Neural cell (in vitro differentiated cells): ENCODE measurements at regions not wholly inside any gene's neighbourhood (a gene's known extent, or its start where the extent isn't known, plus 50 kb on each side); places are given as distances from the start of the nearest gene placed in this dataset.

ENCODE experiments used
- H2AFZ ChIP-seq: fragments of 200-600, 300-800 bp; sonication (generic), shearing (Covaris generic); 2 replicates; pipeline ENCODE4 v1.6.0; 2014; ENCODE audit warnings: low read depth, mild to moderate bottlenecking, antibody characterized with exemption, low read length, moderate library complexity
- H3F3A ChIP-seq: fragments of 200-600 bp; shearing (Covaris generic); 2 replicates; pipeline ENCODE4 v1.6.1; 2016; ENCODE audit warnings: mild to moderate bottlenecking, moderate library complexity, mixed read lengths, antibody characterized with exemption, low read length; ENCODE audit not compliant: insufficient read depth, poor library complexity, severe bottlenecking
- H3K27ac ChIP-seq: fragments of 200-600, 300-800 bp; sonication (generic), shearing (Covaris generic); 2 replicates; pipeline ENCODE4 v1.5.1; 2014; ENCODE audit warnings: mild to moderate bottlenecking, low read length, moderate library complexity
- H3K27me3 ChIP-seq: fragments of 300-800, 200-600 bp; sonication (generic), shearing (Covaris generic); 2 replicates; pipeline ENCODE4 v1.6.0; 2014; ENCODE audit warnings: mild to moderate bottlenecking, low read depth, low read length, moderate library complexity; ENCODE audit not compliant: insufficient read depth
- H3K36me3 ChIP-seq: fragments of 300-800, 200-600 bp; sonication (generic), shearing (Covaris generic); 2 replicates; pipeline ENCODE4 v1.5.1; 2014; ENCODE audit warnings: mild to moderate bottlenecking, antibody characterized with exemption, low read length, moderate library complexity; ENCODE audit not compliant: insufficient read depth
- H3K4me2 ChIP-seq: fragments of 300-800, 200-600 bp; sonication (generic), shearing (Covaris generic); 2 replicates; pipeline ENCODE4 v1.6.0; 2014; ENCODE audit warnings: mild to moderate bottlenecking, low read length
- H3K4me3 ChIP-seq: fragments of 300-800, 200-600 bp; sonication (generic), shearing (Covaris generic); 2 replicates; pipeline ENCODE4 v1.5.1; 2014; ENCODE audit warnings: mild to moderate bottlenecking, low read length, moderate library complexity
- H3K79me2 ChIP-seq: fragments of 200-600 bp; shearing (Covaris generic); replicated peaks from 2 replicates; pipeline ENCODE4 v1.6.0; 2014; ENCODE audit warnings: mild to moderate bottlenecking, low read length, moderate library complexity; ENCODE audit not compliant: insufficient read depth
- H3K9ac ChIP-seq: fragments of 300-800, 200-600 bp; sonication (generic), shearing (Covaris generic); 2 replicates; pipeline ENCODE4 v1.6.1; 2016; ENCODE audit warnings: mild to moderate bottlenecking, low read length, mixed read lengths
- H3K9me2 ChIP-seq: fragments of 200-600 bp; shearing (Covaris generic); 2 replicates; pipeline ENCODE4 v1.6.1; 2016; ENCODE audit warnings: mild to moderate bottlenecking, low read length, mixed read lengths; ENCODE audit not compliant: insufficient read depth
- H3K9me3 ChIP-seq: fragments of 200-600, 300-800 bp; sonication (generic), shearing (Covaris generic); 2 replicates; pipeline ENCODE4 v1.6.1; 2016; ENCODE audit warnings: mild to moderate bottlenecking, mixed run types, low read length, moderate library complexity, mixed read lengths
- H4K20me1 ChIP-seq: fragments of 200-600 bp; shearing (Covaris generic); 2 replicates; pipeline ENCODE4 v1.6.1; 2016; ENCODE audit warnings: mild to moderate bottlenecking, mixed run types; ENCODE audit not compliant: insufficient read depth
- CTCF ChIP-seq: fragments of 450-650 bp; IDR thresholded peaks from 2 replicates; pipeline ENCODE4 v1.5.1; 2014; ENCODE audit warnings: antibody characterized with exemption, mild to moderate bottlenecking, moderate library complexity; ENCODE audit not compliant: poor library complexity, severe bottlenecking
- EP300 ChIP-seq: fragments of 450-650 bp; conservative IDR thresholded peaks from 2 replicates; pipeline ENCODE4 v1.6.1; 2014; ENCODE audit warnings: antibody characterized with exemption, mild to moderate bottlenecking, moderate library complexity; ENCODE audit not compliant: poor library complexity, severe bottlenecking
- EZH2 ChIP-seq: fragments of 200-600, 300-800 bp; shearing (Covaris generic), sonication (generic); IDR thresholded peaks from 2 replicates; pipeline ENCODE4 v1.6.1; 2014; ENCODE audit warnings: antibody characterized with exemption, low read length, borderline replicate concordance, mild to moderate bottlenecking; ENCODE audit not compliant: insufficient read depth, poor library complexity, severe bottlenecking
- MXI1 ChIP-seq: fragments of 450-650 bp; conservative IDR thresholded peaks from 2 replicates; pipeline ENCODE4 v1.6.1; 2014; ENCODE audit warnings: antibody characterized with exemption, mild to moderate bottlenecking; ENCODE audit not compliant: poor library complexity, severe bottlenecking
- POLR2AphosphoS5 ChIP-seq: IDR thresholded peaks from 2 replicates; pipeline ENCODE4 v1.6.1; 2012
- RAD21 ChIP-seq: fragments of 450-650 bp; conservative IDR thresholded peaks from 2 replicates; pipeline ENCODE4 v1.6.1; 2014; ENCODE audit warnings: antibody characterized with exemption, mild to moderate bottlenecking, moderate library complexity
- SMC3 ChIP-seq: fragments of 450-650 bp; conservative IDR thresholded peaks from 2 replicates; pipeline ENCODE4 v1.6.1; 2014; ENCODE audit warnings: antibody characterized with exemption, mild to moderate bottlenecking, moderate library complexity; ENCODE audit not compliant: poor library complexity
- TAF1 ChIP-seq: IDR thresholded peaks from 2 replicates; pipeline ENCODE4 v1.6.1; 2012; ENCODE audit warnings: low read depth
- TF ChIP-seq, protein P1 (sequence below): IDR thresholded peaks from 2 replicates; pipeline ENCODE4 v1.6.1; 2012; ENCODE audit warnings: borderline replicate concordance

- H3K36me3 ChIP-seq = no peaks in the 10 kb centered on the region
- no peak overlapping the region for H3K9ac ChIP-seq
- no peaks in the 10 kb centered on the region for H3F3A ChIP-seq
- H3K79me2 ChIP-seq = peaks cover 3% of the 10 kb centered on the region
- no peak overlapping the region for H3K4me2 ChIP-seq
- no peak overlapping the region for H3K4me3 ChIP-seq
- H3K9me3 ChIP-seq = no peaks in the 10 kb centered on the region
- H3K27me3 ChIP-seq = no peaks in the 10 kb centered on the region
- H3K9me2 ChIP-seq = no peaks in the 10 kb centered on the region
- H2AFZ ChIP-seq = no peak overlapping the region
- TF ChIP-seq MXI1 (no peak), EP300 (no peak), RAD21 (no peak), SMC3 (no peak), TAF1 (no peak), EZH2 (no peak), CTCF (no peak), POLR2AphosphoS5 (no peak)
- TF ChIP-seq, protein P1, sequence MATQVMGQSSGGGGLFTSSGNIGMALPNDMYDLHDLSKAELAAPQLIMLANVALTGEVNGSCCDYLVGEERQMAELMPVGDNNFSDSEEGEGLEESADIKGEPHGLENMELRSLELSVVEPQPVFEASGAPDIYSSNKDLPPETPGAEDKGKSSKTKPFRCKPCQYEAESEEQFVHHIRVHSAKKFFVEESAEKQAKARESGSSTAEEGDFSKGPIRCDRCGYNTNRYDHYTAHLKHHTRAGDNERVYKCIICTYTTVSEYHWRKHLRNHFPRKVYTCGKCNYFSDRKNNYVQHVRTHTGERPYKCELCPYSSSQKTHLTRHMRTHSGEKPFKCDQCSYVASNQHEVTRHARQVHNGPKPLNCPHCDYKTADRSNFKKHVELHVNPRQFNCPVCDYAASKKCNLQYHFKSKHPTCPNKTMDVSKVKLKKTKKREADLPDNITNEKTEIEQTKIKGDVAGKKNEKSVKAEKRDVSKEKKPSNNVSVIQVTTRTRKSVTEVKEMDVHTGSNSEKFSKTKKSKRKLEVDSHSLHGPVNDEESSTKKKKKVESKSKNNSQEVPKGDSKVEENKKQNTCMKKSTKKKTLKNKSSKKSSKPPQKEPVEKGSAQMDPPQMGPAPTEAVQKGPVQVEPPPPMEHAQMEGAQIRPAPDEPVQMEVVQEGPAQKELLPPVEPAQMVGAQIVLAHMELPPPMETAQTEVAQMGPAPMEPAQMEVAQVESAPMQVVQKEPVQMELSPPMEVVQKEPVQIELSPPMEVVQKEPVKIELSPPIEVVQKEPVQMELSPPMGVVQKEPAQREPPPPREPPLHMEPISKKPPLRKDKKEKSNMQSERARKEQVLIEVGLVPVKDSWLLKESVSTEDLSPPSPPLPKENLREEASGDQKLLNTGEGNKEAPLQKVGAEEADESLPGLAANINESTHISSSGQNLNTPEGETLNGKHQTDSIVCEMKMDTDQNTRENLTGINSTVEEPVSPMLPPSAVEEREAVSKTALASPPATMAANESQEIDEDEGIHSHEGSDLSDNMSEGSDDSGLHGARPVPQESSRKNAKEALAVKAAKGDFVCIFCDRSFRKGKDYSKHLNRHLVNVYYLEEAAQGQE = no peak
- no peak overlapping the region for H3K27ac ChIP-seq
- H4K20me1 ChIP-seq = peaks cover 3% of the 10 kb centered on the region
Observed at GRCh38 chr15:47301481-47301880, 415.8 kb upstream of the SEMA6D start.

- H3K79me2 ChIP-seq = peaks cover 7% of the 10 kb centered on the region
- no peaks in the 10 kb centered on the region for H3K9me2 ChIP-seq
- peaks cover 3% of the 10 kb centered on the region for H4K20me1 ChIP-seq
- H3F3A ChIP-seq = no peaks in the 10 kb centered on the region
- no peak overlapping the region for H3K4me2 ChIP-seq
- H2AFZ ChIP-seq = no peak overlapping the region
- H3K4me3 ChIP-seq = no peak overlapping the region
- no peaks in the 10 kb centered on the region for H3K9me3 ChIP-seq
- no peaks in the 10 kb centered on the region for H3K36me3 ChIP-seq
- H3K27me3 ChIP-seq = no peaks in the 10 kb centered on the region
- H3K27ac ChIP-seq = no peak overlapping the region
- TF ChIP-seq TAF1 (no peak), EZH2 (no peak), EP300 (no peak), RAD21 (no peak), MXI1 (no peak), POLR2AphosphoS5 (no peak)
- no peak overlapping the region for H3K9ac ChIP-seq
Observed at GRCh38 chr15:47304656-47305055, 412.6 kb upstream of the SEMA6D start.

GRCh38 chr15:47312161-47312560, 405.1 kb upstream of the SEMA6D start:
- Histone ChIP-seq H3K27ac (no peak overlapping the region), H4K20me1 (no peaks in the 10 kb centered on the region), H3K4me2 (no peak overlapping the region), H2AFZ (no peak overlapping the region), H3K4me3 (no peak overlapping the region), H3K9ac (no peak overlapping the region), H3K9me3 (no peaks in the 10 kb centered on the region), H3K79me2 (peaks cover 19% of the 10 kb centered on the region), H3K36me3 (no peaks in the 10 kb centered on the region), H3K27me3 (no peaks in the 10 kb centered on the region), H3F3A (no peaks in the 10 kb centered on the region), H3K9me2 (no peaks in the 10 kb centered on the region)
- TF ChIP-seq RAD21 = no peak
- no peak for TF ChIP-seq SMC3
- TF ChIP-seq TAF1 = no peak
- TF ChIP-seq CTCF = no peak
- TF ChIP-seq MXI1 = no peak
- TF ChIP-seq EP300 = no peak
